ENCODE measurements at regions not wholly inside any gene's neighbourhood (a gene's known extent, or its start where the extent isn't known, plus 50 kb on each side); places are given as distances from the start of the nearest gene placed in this dataset.
"Not testable (repeated sequence)": the region's sequence is repeated elsewhere in the genome, so short reads cannot be mapped to it uniquely, and the experiment has no call there.

GRCh38 chr11:67940440-67940839 is 63.5 kb downstream of the UNC93B1 start:
- H3K36me3 Mint-ChIP-seq; H3K27ac Mint-ChIP-seq; H3K4me3 Mint-ChIP-seq; H3K27me3 Mint-ChIP-seq (ENCODE audit: low read depth in 3 of 3); DNase-seq; H3K4me1 Mint-ChIP-seq; H3K9me3 Mint-ChIP-seq: not testable (repeated sequence)

- H3K9me3 Mint-ChIP-seq; DNase-seq; H3K4me1 Mint-ChIP-seq; H3K27me3 Mint-ChIP-seq (ENCODE audit: low read depth in 3 of 3); H3K27ac Mint-ChIP-seq; H3K4me3 Mint-ChIP-seq; H3K36me3 Mint-ChIP-seq: not testable (repeated sequence)
Measured at GRCh38 chr11:67938964-67939363, 64.9 kb downstream of the UNC93B1 start.

- H3K36me3 Mint-ChIP-seq; H3K9me3 Mint-ChIP-seq; DNase-seq; H3K27me3 Mint-ChIP-seq (ENCODE audit: low read depth in 3 of 3); H3K27ac Mint-ChIP-seq; H3K4me3 Mint-ChIP-seq; H3K4me1 Mint-ChIP-seq: not testable (repeated sequence)
Measured at GRCh38 chr11:67938371-67938770, 65.5 kb downstream of the UNC93B1 start.

- H3K4me3 Mint-ChIP-seq, H3K4me1 Mint-ChIP-seq, DNase-seq, H3K9me3 Mint-ChIP-seq, H3K36me3 Mint-ChIP-seq, H3K27ac Mint-ChIP-seq: not testable (repeated sequence)
- peaks cover 4 to 12% (median 10%) of the 10 kb centered on the region in 3 donors for H3K27me3 Mint-ChIP-seq (ENCODE audit: low read depth in 3 of 3)
Measured at GRCh38 chr11:67923565-67923964, 80.3 kb downstream of the UNC93B1 start.

GRCh38 chr11:67920546-67920945 is 83.4 kb downstream of the UNC93B1 start:
- not testable (repeated sequence) for H3K27ac Mint-ChIP-seq, H3K4me1 Mint-ChIP-seq, H3K36me3 Mint-ChIP-seq, H3K4me3 Mint-ChIP-seq, H3K9me3 Mint-ChIP-seq, DNase-seq
- H3K27me3 Mint-ChIP-seq (ENCODE audit: low read depth in 3 of 3): peaks cover 5 to 13% (median 11%) of the 10 kb centered on the region in 3 donors

- peaks cover 4 to 15% (median 10%) of the 10 kb centered on the region in 3 donors for H3K27me3 Mint-ChIP-seq (ENCODE audit: low read depth in 3 of 3)
- DNase-seq, H3K4me3 Mint-ChIP-seq, H3K36me3 Mint-ChIP-seq, H3K4me1 Mint-ChIP-seq, H3K27ac Mint-ChIP-seq, H3K9me3 Mint-ChIP-seq: not testable (repeated sequence)
Measured at GRCh38 chr11:67912184-67912583, 91.7 kb downstream of the UNC93B1 start.

GRCh38 chr11:67911211-67911610 is 92.7 kb downstream of the UNC93B1 start:
- DNase-seq, H3K4me1 Mint-ChIP-seq, H3K36me3 Mint-ChIP-seq, H3K9me3 Mint-ChIP-seq, H3K27ac Mint-ChIP-seq, H3K4me3 Mint-ChIP-seq: not testable (repeated sequence)
- peaks cover 4 to 15% (median 10%) of the 10 kb centered on the region in 3 donors for H3K27me3 Mint-ChIP-seq (ENCODE audit: low read depth in 3 of 3)

- H3K4me3 Mint-ChIP-seq, DNase-seq, H3K9me3 Mint-ChIP-seq, H3K4me1 Mint-ChIP-seq, H3K27ac Mint-ChIP-seq, H3K36me3 Mint-ChIP-seq: not testable (repeated sequence)
- H3K27me3 Mint-ChIP-seq (ENCODE audit: low read depth in 3 of 3): peaks cover 4 to 15% (median 8%) of the 10 kb centered on the region in 3 donors
Measured at GRCh38 chr11:67910803-67911202, 93.1 kb downstream of the UNC93B1 start.

- not testable (repeated sequence) for DNase-seq, H3K36me3 Mint-ChIP-seq, H3K27ac Mint-ChIP-seq, H3K4me1 Mint-ChIP-seq, H3K4me3 Mint-ChIP-seq, H3K9me3 Mint-ChIP-seq
- H3K27me3 Mint-ChIP-seq (ENCODE audit: low read depth in 3 of 3): peaks cover 1 to 12% (median 2%) of the 10 kb centered on the region in 3 donors
Measured at GRCh38 chr11:67906969-67907368, 96.9 kb downstream of the UNC93B1 start.

- not testable (repeated sequence) for H3K36me3 Mint-ChIP-seq; DNase-seq; H3K4me1 Mint-ChIP-seq; H3K27me3 Mint-ChIP-seq (ENCODE audit: low read depth in 3 of 3); H3K4me3 Mint-ChIP-seq; H3K9me3 Mint-ChIP-seq; H3K27ac Mint-ChIP-seq
Measured at GRCh38 chr11:67899462-67899861, 104.4 kb downstream of the UNC93B1 start.

GRCh38 chr11:67893487-67893886 is 110.4 kb downstream of the UNC93B1 start:
- not testable (repeated sequence) for H3K4me1 Mint-ChIP-seq; H3K27ac Mint-ChIP-seq; DNase-seq; H3K27me3 Mint-ChIP-seq (ENCODE audit: low read depth in 3 of 3); H3K36me3 Mint-ChIP-seq; H3K9me3 Mint-ChIP-seq; H3K4me3 Mint-ChIP-seq

- H3K9me3 Mint-ChIP-seq, H3K36me3 Mint-ChIP-seq, H3K4me1 Mint-ChIP-seq, H3K27ac Mint-ChIP-seq, DNase-seq, H3K4me3 Mint-ChIP-seq: not testable (repeated sequence)
- peaks cover 4 to 12% (median 7%) of the 10 kb centered on the region in 3 donors for H3K27me3 Mint-ChIP-seq (ENCODE audit: low read depth in 3 of 3)
Measured at GRCh38 chr11:67889646-67890045, 114.3 kb downstream of the UNC93B1 start.

GRCh38 chr11:67888056-67888455 is 115.8 kb downstream of the UNC93B1 start:
- H3K4me3 Mint-ChIP-seq, DNase-seq, H3K36me3 Mint-ChIP-seq, H3K27ac Mint-ChIP-seq, H3K9me3 Mint-ChIP-seq, H3K4me1 Mint-ChIP-seq: not testable (repeated sequence)
- peaks cover 4 to 15% (median 10%) of the 10 kb centered on the region in 3 donors for H3K27me3 Mint-ChIP-seq (ENCODE audit: low read depth in 3 of 3)

GRCh38 chr11:67886672-67887071 is 117.2 kb downstream of the UNC93B1 start:
- peaks cover 4 to 17% (median 12%) of the 10 kb centered on the region in 3 donors for H3K27me3 Mint-ChIP-seq (ENCODE audit: low read depth in 3 of 3)
- DNase-seq, H3K36me3 Mint-ChIP-seq, H3K9me3 Mint-ChIP-seq, H3K27ac Mint-ChIP-seq, H3K4me1 Mint-ChIP-seq, H3K4me3 Mint-ChIP-seq: not testable (repeated sequence)

- not testable (repeated sequence) for H3K27ac Mint-ChIP-seq, DNase-seq, H3K4me3 Mint-ChIP-seq, H3K4me1 Mint-ChIP-seq, H3K36me3 Mint-ChIP-seq, H3K9me3 Mint-ChIP-seq
- peaks cover 4 to 21% (median 16%) of the 10 kb centered on the region in 3 donors for H3K27me3 Mint-ChIP-seq (ENCODE audit: low read depth in 3 of 3)
Measured at GRCh38 chr11:67886207-67886606, 117.7 kb downstream of the UNC93B1 start.

- H3K4me1 Mint-ChIP-seq: not testable (repeated sequence)
Measured at GRCh38 chr11:67885574-67885973, 118.3 kb downstream of the UNC93B1 start.

More at GRCh38 chr11:67885574-67885973, 118.3 kb downstream of the UNC93B1 start:
- H3K9me3 Mint-ChIP-seq, DNase-seq, H3K36me3 Mint-ChIP-seq, H3K4me3 Mint-ChIP-seq, H3K27ac Mint-ChIP-seq: not testable (repeated sequence)
- peaks cover 4 to 18% (median 16%) of the 10 kb centered on the region in 3 donors for H3K27me3 Mint-ChIP-seq (ENCODE audit: low read depth in 3 of 3)
